ENCODE measurements at regions not wholly inside any gene's neighbourhood (a gene's known extent, or its start where the extent isn't known, plus 50 kb on each side); places are given as distances from the start of the nearest gene placed in this dataset.

DNA sequence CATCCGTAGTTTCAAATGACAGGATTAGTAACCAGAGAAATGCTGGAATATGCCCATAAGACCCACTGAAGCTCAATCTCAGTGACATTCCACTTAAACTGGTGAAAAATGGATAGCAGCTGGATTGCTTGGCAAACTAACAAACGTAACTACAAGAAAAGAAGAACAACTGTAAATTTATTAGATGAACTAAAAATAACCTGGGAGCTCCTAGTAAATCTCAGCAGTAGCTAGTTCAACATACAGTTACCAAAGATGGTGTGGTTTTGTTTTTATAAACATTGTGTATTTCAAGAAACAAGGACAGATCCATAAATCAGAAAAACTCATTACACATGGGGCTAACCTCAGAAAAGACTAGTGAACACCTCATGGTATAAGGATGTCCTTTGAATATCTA is 531.9 kb downstream of the XIRP2 start:
- TF ChIP-seq, protein P1, sequence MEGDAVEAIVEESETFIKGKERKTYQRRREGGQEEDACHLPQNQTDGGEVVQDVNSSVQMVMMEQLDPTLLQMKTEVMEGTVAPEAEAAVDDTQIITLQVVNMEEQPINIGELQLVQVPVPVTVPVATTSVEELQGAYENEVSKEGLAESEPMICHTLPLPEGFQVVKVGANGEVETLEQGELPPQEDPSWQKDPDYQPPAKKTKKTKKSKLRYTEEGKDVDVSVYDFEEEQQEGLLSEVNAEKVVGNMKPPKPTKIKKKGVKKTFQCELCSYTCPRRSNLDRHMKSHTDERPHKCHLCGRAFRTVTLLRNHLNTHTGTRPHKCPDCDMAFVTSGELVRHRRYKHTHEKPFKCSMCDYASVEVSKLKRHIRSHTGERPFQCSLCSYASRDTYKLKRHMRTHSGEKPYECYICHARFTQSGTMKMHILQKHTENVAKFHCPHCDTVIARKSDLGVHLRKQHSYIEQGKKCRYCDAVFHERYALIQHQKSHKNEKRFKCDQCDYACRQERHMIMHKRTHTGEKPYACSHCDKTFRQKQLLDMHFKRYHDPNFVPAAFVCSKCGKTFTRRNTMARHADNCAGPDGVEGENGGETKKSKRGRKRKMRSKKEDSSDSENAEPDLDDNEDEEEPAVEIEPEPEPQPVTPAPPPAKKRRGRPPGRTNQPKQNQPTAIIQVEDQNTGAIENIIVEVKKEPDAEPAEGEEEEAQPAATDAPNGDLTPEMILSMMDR (IDR thresholded peaks at IDR 0.05) = no peak
- no peak for TF ChIP-seq POLR2A (IDR thresholded peaks at IDR 0.05)
